GM12872 (cell line): ENCODE measurements at regions not wholly inside any gene's neighbourhood (a gene's known extent, or its start where the extent isn't known, plus 50 kb on each side); places are given as distances from the start of the nearest gene placed in this dataset.

Experiments
- TF ChIP-seq, protein P1 (sequence below): IDR thresholded peaks from 3 replicates; pipeline ENCODE4 v1.5.1; 2011; ENCODE audit warnings: low read depth, mild to moderate bottlenecking, low read length, moderate library complexity; ENCODE audit not compliant: insufficient read depth

DNA sequence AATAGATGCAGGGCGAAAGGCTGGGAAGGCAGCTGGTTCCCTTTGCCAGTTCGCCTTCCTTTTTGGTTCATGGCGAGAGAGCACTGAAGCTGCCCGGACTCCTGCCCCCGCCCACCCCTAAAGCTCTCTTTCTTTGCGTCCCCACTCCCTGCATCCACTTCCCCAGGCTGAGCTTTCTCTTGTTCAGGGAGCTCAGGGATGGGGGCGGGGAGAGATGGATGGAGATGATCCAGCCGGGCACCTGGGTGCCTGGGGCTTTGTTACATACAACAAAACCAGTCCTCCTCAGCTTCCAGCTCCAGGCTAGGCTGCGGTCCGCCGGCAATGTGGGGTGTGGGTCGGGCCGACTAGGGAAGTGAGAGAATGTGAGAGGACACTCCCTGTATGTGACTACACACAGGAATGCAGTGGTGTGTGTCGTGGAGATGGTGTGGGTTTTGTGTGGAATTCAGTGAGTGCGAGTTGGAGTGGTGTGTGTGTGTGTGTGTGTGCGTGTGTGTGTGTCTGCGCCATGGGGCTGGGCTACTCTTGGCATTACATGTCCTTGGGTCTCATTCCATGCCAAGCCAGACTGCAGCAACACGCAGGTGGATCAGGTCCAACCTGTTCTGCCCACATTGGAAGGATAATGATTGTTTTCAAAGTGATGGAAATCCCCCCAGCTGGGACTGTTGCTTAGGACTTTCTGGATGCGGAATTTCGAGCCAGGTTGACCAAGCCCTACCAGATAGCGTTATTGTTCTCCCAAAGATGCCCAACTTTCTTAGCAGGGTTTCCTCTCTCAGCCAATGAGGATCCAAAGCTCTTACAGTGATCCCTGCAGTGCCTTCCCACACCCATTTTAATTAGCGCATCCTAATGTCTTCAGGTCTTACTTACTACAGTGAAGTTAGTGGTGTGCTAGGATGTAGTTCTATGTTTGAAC lies 149.4 kb upstream of the CHRDL1 start:
- TF ChIP-seq, protein P1, sequence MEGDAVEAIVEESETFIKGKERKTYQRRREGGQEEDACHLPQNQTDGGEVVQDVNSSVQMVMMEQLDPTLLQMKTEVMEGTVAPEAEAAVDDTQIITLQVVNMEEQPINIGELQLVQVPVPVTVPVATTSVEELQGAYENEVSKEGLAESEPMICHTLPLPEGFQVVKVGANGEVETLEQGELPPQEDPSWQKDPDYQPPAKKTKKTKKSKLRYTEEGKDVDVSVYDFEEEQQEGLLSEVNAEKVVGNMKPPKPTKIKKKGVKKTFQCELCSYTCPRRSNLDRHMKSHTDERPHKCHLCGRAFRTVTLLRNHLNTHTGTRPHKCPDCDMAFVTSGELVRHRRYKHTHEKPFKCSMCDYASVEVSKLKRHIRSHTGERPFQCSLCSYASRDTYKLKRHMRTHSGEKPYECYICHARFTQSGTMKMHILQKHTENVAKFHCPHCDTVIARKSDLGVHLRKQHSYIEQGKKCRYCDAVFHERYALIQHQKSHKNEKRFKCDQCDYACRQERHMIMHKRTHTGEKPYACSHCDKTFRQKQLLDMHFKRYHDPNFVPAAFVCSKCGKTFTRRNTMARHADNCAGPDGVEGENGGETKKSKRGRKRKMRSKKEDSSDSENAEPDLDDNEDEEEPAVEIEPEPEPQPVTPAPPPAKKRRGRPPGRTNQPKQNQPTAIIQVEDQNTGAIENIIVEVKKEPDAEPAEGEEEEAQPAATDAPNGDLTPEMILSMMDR, result no peak

DNA sequence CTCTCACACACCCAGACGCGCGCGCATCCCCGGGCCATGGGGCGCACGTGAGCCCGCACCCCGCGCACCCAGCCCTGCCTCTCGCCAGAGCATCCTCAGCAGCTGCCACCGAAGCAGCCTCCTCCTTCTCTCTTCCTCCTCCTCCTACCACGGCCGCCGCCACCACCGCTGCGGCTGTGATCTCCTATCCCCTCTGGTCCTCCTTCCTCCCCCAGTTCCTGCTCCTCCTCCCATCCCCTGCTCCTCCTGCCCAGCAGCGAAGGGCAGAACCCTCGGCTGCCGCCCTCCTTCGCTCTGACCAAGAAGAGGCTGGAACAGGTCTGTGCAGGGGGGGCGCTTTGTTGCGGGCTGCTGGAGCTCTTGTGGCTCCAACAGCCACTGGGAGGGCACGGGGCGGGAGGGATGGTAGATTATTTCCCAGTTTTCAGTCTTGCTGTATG lies 148.7 kb upstream of the CHRDL1 start:
- TF ChIP-seq, protein P1, result no peak

DNA sequence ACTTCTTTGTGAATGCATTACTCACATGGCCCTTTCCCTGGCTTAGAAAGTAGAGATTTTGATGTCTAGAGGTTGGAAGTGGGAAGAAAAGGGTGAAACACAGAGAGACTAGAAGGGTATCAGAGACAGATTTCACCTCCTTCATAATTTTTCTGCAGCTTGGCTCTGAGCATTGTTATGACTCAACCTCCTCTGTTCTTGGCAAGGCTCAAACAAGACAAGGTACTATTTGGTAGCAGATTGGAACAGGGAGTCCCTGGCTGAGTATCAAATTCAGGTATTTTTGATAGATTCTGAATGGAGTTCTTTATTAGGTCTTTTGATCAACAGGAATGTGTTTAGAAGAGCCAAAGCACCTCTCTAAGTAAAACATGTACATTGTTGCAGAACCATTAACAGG lies 146.3 kb upstream of the CHRDL1 start:
- TF ChIP-seq, protein P1, result no peak

DNA sequence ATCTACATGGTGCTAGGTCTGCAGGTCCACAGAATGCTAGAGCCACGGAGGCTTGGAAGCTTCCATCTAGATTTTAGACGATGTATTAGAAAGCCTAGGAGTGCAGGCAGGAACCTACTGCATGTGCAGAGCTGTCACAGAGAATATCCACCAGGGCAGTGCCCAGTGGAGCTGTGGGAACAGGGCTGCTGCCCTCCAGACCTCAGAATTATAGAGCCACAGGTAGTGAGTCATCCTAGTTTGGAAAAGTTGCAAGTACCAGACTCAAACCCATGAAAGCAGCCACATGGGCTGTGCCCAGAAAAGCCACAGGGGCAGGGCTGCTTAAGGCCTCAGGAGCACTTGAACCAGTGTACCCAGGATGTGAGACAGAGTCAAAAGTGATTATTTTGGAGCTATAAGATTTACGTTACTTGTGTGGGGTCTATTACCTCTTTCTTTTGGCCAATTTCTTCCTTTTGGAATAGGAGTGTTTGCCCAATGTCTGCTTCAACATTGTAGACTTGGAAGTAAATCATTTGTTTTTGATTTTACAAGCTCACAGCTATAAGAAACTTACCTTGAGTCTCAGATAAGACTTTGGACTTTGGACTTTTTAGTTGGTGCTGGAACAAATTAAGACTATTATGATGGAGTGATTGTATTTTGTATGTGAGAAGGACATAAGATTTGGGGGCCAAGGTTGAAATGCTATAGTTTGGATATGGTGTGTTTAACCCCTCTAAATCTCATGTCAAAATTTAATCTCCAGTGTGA lies 143.5 kb upstream of the CHRDL1 start:
- TF ChIP-seq, protein P1, result no peak

DNA sequence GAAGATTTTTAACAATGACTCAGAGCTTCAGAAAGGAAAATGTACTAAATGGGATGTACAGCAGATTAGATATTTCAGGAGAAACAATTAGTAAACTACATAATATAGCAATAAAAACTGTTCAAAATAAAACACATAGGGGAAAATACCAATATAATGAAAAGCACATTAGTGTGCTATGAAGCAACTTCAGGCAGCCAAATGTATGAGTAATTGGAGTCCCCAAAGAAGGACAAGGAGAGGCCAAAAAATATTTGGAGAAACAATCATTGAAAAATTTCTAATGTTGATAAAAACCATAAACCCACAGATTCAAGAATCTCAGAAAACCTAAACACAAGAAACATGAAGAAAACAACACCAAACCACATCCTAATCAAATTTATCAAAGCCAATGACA lies 129.3 kb upstream of the CHRDL1 start:
- TF ChIP-seq, protein P1, result no peak

DNA sequence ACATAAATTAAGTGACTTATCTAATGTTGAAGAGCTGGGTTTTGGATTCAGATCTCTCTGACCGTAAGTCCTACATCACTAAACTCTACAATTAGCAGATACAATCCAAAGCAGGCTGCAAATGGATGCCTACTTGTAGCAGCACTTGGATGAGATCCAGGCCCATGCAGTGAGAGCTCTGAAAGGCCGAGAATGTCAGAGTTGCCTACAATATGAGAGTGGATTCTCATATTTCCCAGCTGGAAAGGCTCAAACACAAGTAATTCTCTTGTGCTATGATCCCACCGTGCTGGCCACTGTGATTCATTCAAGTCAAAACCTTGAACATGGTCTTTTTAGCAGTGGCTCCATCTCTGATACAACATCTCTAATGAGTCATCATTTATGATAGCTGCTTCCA lies 125.4 kb upstream of the CHRDL1 start:
- TF ChIP-seq, protein P1, result no peak

DNA sequence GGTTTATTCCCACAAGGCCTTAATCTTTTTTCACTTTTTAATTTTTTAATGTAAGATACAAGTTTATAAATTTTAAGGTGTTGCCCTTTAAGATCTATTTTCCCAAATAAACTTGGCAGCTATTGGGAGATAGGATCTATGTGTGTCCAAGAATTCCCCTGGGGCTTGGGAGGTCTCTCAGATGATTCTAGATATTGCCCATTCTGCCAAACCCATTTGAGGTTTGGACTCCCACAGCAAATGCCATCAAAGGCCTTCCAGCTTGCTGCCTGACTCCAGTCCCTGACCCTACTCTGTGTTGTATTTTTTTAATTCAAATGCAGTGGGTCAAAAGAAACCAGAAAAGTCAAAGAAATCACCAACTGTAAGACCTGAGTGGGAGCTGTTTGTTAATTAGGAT lies 120.0 kb upstream of the CHRDL1 start:
- TF ChIP-seq, protein P1, result no peak
